ENCODE measurements at regions not wholly inside any gene's neighbourhood (a gene's known extent, or its start where the extent isn't known, plus 50 kb on each side); places are given as distances from the start of the nearest gene placed in this dataset.

GRCh38 chr2:21253311-21254027, 129.7 kb downstream of the TDRD15 start:
- Histone ChIP-seq H3K9me3 (no peaks in the 10 kb centered on the region), H3K27me3 (no peaks in the 10 kb centered on the region), H3K4me1 (no peaks in the 10 kb centered on the region), H3K36me3 (no peaks in the 10 kb centered on the region), H3K4me3 (no peak overlapping the region), H3K27ac (no peak overlapping the region)
- no peak for DNase-seq
- intact Hi-C loops (cut with DNase I; ENCODE audit: low total_unique reads): no loop called here
- TF ChIP-seq, protein P1, sequence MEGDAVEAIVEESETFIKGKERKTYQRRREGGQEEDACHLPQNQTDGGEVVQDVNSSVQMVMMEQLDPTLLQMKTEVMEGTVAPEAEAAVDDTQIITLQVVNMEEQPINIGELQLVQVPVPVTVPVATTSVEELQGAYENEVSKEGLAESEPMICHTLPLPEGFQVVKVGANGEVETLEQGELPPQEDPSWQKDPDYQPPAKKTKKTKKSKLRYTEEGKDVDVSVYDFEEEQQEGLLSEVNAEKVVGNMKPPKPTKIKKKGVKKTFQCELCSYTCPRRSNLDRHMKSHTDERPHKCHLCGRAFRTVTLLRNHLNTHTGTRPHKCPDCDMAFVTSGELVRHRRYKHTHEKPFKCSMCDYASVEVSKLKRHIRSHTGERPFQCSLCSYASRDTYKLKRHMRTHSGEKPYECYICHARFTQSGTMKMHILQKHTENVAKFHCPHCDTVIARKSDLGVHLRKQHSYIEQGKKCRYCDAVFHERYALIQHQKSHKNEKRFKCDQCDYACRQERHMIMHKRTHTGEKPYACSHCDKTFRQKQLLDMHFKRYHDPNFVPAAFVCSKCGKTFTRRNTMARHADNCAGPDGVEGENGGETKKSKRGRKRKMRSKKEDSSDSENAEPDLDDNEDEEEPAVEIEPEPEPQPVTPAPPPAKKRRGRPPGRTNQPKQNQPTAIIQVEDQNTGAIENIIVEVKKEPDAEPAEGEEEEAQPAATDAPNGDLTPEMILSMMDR (IDR thresholded peaks at IDR 0.05): no peak

- Histone ChIP-seq H3K9me3 (no peaks in the 10 kb centered on the region), H3K27me3 (no peaks in the 10 kb centered on the region), H3K4me1 (no peaks in the 10 kb centered on the region), H3K4me3 (no peak overlapping the region), H3K36me3 (no peaks in the 10 kb centered on the region), H3K27ac (no peak overlapping the region)
- intact Hi-C loops (cut with DNase I; ENCODE audit: low total_unique reads): no loop called here
- TF ChIP-seq, protein P1 (IDR thresholded peaks at IDR 0.05): no peak
- DNase-seq: no peak
These were observed 130.6 kb downstream of the TDRD15 start for GRCh38 chr2:21254170-21254965.

DNA sequence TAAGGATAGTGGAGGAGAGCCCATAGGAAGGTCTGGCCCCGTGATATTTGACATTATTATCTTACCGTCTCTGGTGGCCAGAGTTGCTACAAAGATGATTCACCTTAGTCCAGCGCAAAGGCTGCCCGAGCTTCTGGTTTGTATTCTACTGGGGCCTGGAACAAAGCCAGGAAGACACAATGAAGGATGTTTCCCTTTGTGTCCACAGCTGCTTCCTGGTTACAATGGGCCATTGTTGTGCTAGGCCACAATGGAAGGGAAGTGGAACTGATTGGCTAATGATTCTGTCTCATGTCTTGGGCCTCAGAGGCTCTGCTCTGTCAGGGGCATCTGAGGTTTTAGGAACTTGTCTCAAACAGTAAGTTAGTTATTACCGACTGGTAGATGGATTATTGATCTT, 132.2 kb downstream of the TDRD15 start:
- Histone ChIP-seq H3K27ac (no peak overlapping the region), H3K36me3 (no peaks in the 10 kb centered on the region), H3K4me1 (no peaks in the 10 kb centered on the region), H3K9me3 (no peaks in the 10 kb centered on the region), H3K4me3 (no peak overlapping the region), H3K27me3 (no peaks in the 10 kb centered on the region)
- peak; percentile 65 to 67 for DNase-seq
- TF ChIP-seq, protein P1 (IDR thresholded peaks at IDR 0.05): no peak
- intact Hi-C loops (cut with DNase I; ENCODE audit: low total_unique reads): no loop called here

- Histone ChIP-seq H3K9me3 (no peaks in the 10 kb centered on the region), H3K27me3 (no peaks in the 10 kb centered on the region), H3K36me3 (no peaks in the 10 kb centered on the region), H3K4me1 (peaks cover 0 to 7% (median 0%) of the 10 kb centered on the region in 4 donors), H3K27ac (no peak overlapping the region), H3K4me3 (no peak overlapping the region)
- DNase-seq: no peak
- intact Hi-C loops (cut with DNase I; ENCODE audit: low total_unique reads): no loop called here
- TF ChIP-seq, protein P1 (IDR thresholded peaks at IDR 0.05): no peak
These were observed 133.9 kb downstream of the TDRD15 start for GRCh38 chr2:21257621-21258020.

GRCh38 chr2:21258082-21258481, 134.3 kb downstream of the TDRD15 start:
- no peak overlapping the region for H3K4me3 ChIP-seq
- TF ChIP-seq, protein P1 (IDR thresholded peaks at IDR 0.05): no peak
- H3K36me3 ChIP-seq: no peaks in the 10 kb centered on the region
- H3K4me1 ChIP-seq: peaks cover 0 to 7% (median 0%) of the 10 kb centered on the region in 4 donors
- H3K9me3 ChIP-seq: no peaks in the 10 kb centered on the region
- no peaks in the 10 kb centered on the region for H3K27me3 ChIP-seq
- intact Hi-C loops (cut with DNase I; ENCODE audit: low total_unique reads): no loop called here
- DNase-seq: no peak
- no peak overlapping the region for H3K27ac ChIP-seq
